ENCODE measurements at regions not wholly inside any gene's neighbourhood (a gene's known extent, or its start where the extent isn't known, plus 50 kb on each side); places are given as distances from the start of the nearest gene placed in this dataset.
A peak's percentile ranks its signal among the peaks of the same experiment; 100 is the strongest.
"Not testable (repeated sequence)": the region's sequence is repeated elsewhere in the genome, so short reads cannot be mapped to it uniquely, and the experiment has no call there.

GRCh38 chr9:61953108-61953507, 763.3 kb downstream of the SPATA31A7 start:
- DNase-seq (ENCODE audit: extremely low read depth in 1 of 11, low read depth in 9 of 11, low spot score in 4 of 11) = peak in 4 of 11 donors; percentile 7 to 65 (median 22)

GRCh38 chr9:61971635-61972034, 781.8 kb downstream of the SPATA31A7 start:
- not testable (repeated sequence) for DNase-seq (ENCODE audit: extremely low read depth in 1 of 11, low read depth in 9 of 11, low spot score in 4 of 11)

GRCh38 chr9:61974501-61974900, 784.7 kb downstream of the SPATA31A7 start:
- not testable (repeated sequence) for DNase-seq (ENCODE audit: extremely low read depth in 1 of 11, low read depth in 9 of 11, low spot score in 4 of 11)

GRCh38 chr9:61976318-61976717, 786.5 kb downstream of the SPATA31A7 start:
- not testable (repeated sequence) for DNase-seq (ENCODE audit: extremely low read depth in 1 of 11, low read depth in 9 of 11, low spot score in 4 of 11)

- not testable (repeated sequence) for DNase-seq (ENCODE audit: extremely low read depth in 1 of 11, low read depth in 9 of 11, low spot score in 4 of 11)
These were observed 792.9 kb downstream of the SPATA31A7 start for GRCh38 chr9:61982727-61983126.

GRCh38 chr9:61983441-61983840, 793.6 kb downstream of the SPATA31A7 start:
- not testable (repeated sequence) for DNase-seq (ENCODE audit: extremely low read depth in 1 of 11, low read depth in 9 of 11, low spot score in 4 of 11)

- not testable (repeated sequence) for DNase-seq (ENCODE audit: extremely low read depth in 1 of 11, low read depth in 9 of 11, low spot score in 4 of 11)
These were observed 794.1 kb downstream of the SPATA31A7 start for GRCh38 chr9:61983954-61984353.

- DNase-seq (ENCODE audit: extremely low read depth in 1 of 11, low read depth in 9 of 11, low spot score in 4 of 11) = not testable (repeated sequence)
These were observed 794.7 kb downstream of the SPATA31A7 start for GRCh38 chr9:61984513-61984912.

- not testable (repeated sequence) for DNase-seq (ENCODE audit: extremely low read depth in 1 of 11, low read depth in 9 of 11, low spot score in 4 of 11)
These were observed 802.3 kb downstream of the SPATA31A7 start for GRCh38 chr9:61992110-61992509.

GRCh38 chr9:62032441-62032840, 842.6 kb downstream of the SPATA31A7 start:
- DNase-seq (ENCODE audit: extremely low read depth in 1 of 11, low read depth in 9 of 11, low spot score in 4 of 11) = not testable (repeated sequence)

- not testable (repeated sequence) for DNase-seq (ENCODE audit: extremely low read depth in 1 of 11, low read depth in 9 of 11, low spot score in 4 of 11)
These were observed 848.4 kb downstream of the SPATA31A7 start for GRCh38 chr9:62038260-62038659.

- not testable (repeated sequence) for DNase-seq (ENCODE audit: extremely low read depth in 1 of 11, low read depth in 9 of 11, low spot score in 4 of 11)
These were observed 868.3 kb downstream of the SPATA31A7 start for GRCh38 chr9:62058155-62058554.

GRCh38 chr9:62071043-62071442, 881.2 kb downstream of the SPATA31A7 start:
- DNase-seq (ENCODE audit: extremely low read depth in 1 of 11, low read depth in 9 of 11, low spot score in 4 of 11) = not testable (repeated sequence)

GRCh38 chr9:62073401-62073800, 883.6 kb downstream of the SPATA31A7 start:
- DNase-seq (ENCODE audit: extremely low read depth in 1 of 11, low read depth in 9 of 11, low spot score in 4 of 11) = not testable (repeated sequence)

GRCh38 chr9:62084245-62084644, 894.4 kb downstream of the SPATA31A7 start:
- not testable (repeated sequence) for DNase-seq (ENCODE audit: extremely low read depth in 1 of 11, low read depth in 9 of 11, low spot score in 4 of 11)

- not testable (repeated sequence) for DNase-seq (ENCODE audit: extremely low read depth in 1 of 11, low read depth in 9 of 11, low spot score in 4 of 11)
These were observed 906.0 kb downstream of the SPATA31A7 start for GRCh38 chr9:62095714-62096345.

- DNase-seq (ENCODE audit: extremely low read depth in 1 of 11, low read depth in 9 of 11, low spot score in 4 of 11) = not testable (repeated sequence)
These were observed 920.6 kb downstream of the SPATA31A7 start for GRCh38 chr9:62110486-62110885.

GRCh38 chr9:62116951-62117640, 927.3 kb downstream of the SPATA31A7 start:
- not testable (repeated sequence) for DNase-seq (ENCODE audit: extremely low read depth in 1 of 11, low read depth in 9 of 11, low spot score in 4 of 11)

- DNase-seq (ENCODE audit: extremely low read depth in 1 of 11, low read depth in 9 of 11, low spot score in 4 of 11) = not testable (repeated sequence)
These were observed 929.8 kb downstream of the SPATA31A7 start for GRCh38 chr9:62119656-62120055.
